Embryonic facial prominence (tissue), 1 donor: ENCODE measurements at regions not wholly inside any gene's neighbourhood (a gene's known extent, or its start where the extent isn't known, plus 50 kb on each side); places are given as distances from the start of the nearest gene placed in this dataset.
"Not testable (repeated sequence)": the region's sequence is repeated elsewhere in the genome, so short reads cannot be mapped to it uniquely, and the experiment has no call there.

Experiments used
- DNase-seq: peaks from one replicate; pipeline ENCODE4 v3.0.0-alpha.2; 2016; ENCODE audit errors: extremely low spot score

DNA sequence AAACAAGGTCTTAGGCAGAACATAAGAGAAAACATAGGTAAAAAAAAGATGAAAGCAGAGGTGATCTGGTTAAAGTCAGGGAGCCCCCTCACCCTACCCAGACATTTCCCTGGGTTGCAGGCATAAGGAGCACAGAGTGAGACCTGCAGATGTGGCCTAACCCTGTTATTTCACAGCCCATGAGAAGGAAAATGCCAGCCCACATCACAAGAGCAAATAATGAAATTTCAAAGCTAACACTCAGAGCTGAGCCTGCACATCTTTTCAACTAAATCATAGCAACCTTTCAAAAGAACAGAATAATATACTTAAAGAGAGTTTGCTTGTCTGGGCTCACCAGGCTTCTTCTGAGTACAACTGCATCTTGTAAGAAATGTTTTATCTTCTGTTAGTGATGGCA, 295.4 kb downstream of the RPAP3 start:
- DNase-seq = no peak

- no peak for DNase-seq
These were observed 296.4 kb downstream of the RPAP3 start for GRCh38 chr12:47409310-47409987.

GRCh38 chr12:47408171-47408871, 297.5 kb downstream of the RPAP3 start:
- DNase-seq = no peak

- DNase-seq = no peak
These were observed 298.2 kb downstream of the RPAP3 start for GRCh38 chr12:47407463-47408129.

DNA sequence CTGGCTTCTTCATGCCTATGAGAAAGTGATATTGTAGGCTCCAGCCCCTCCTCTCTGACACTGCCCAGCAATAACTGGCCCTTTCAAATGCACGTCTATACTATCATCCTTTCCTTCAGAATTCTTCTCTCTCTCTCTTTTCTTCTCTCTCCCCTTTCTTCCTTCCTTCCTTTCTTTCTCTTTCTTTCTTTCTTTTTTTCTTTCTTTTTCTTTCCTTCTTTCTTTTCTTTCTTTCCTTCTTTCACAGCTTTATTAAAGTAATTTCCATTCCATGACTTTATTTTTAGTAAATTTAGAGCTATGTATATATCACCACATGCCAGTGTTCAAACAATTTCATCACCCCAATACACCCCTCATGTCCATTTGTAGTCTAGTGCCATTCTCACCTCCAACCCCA, 302.1 kb downstream of the RPAP3 start:
- no peak for DNase-seq

GRCh38 chr12:47401196-47401595, 304.6 kb downstream of the RPAP3 start:
- not testable (repeated sequence) for DNase-seq

DNA sequence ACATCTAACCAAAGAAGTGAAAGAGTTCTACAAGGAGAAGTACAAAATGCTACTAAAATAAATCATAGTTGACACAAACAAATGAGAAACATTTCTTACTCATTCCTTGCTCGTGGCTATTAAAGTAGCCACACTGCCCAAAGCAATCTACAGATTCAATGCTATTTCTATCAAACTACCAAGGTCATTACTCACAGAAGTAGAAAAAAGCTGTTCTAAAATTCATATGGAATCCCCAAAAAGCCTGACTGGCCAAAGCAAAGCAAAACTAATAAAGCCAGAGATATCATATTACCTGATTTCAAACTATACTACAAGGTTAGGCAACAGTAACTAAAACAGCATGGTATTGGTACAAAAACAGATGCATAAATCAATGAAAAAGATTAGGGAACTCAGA, 305.6 kb downstream of the RPAP3 start:
- no peak for DNase-seq

- DNase-seq = no peak
These were observed 308.1 kb downstream of the RPAP3 start for GRCh38 chr12:47397664-47398281.

GRCh38 chr12:47396902-47397663, 308.7 kb downstream of the RPAP3 start:
- DNase-seq = no peak

DNA sequence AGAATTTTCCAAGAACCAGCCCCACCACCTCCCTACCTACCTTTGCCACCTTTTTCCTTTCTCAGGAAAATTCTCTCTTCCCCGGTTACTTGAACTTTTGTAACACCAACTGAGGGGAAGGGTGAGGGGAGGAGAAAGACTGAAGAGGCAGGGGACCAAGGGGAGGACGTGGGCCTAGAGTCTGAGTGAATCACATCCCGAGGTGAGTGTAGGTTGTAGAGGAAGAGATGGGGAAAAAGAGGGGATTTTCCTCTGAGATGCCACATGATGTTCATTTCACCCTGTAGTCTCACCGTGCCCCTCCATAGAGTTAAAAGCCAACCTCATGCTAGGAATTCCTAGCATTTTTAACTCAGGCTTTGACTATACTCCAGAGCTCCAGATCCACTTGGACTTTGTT, 311.8 kb downstream of the RPAP3 start:
- DNase-seq = no peak

- DNase-seq = no peak
These were observed 312.4 kb downstream of the RPAP3 start for GRCh38 chr12:47393403-47393790.

- no peak for DNase-seq
These were observed 311.8 kb upstream of the AMIGO2 start for GRCh38 chr12:47391566-47391965.

DNA sequence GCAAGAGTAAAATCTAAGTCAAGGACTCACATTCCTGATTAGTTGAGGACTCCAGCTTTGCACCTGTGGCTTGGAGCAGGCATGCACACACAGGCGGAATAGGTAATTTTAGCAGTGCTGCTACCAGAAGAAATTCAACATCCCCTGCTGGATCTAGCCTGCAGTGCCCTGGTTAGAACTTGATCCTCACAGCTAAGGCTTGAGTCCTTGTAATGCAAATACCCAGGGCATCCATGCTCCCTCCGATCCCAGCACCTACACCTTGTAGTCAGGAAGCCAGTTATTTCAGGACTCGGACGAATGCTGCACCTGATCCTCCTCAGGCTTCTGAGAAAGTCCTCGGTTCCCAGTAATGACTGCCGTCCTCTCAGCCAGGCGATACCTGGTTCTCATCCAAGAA, 309.0 kb upstream of the AMIGO2 start:
- DNase-seq = no peak

- DNase-seq = no peak
These were observed 308.2 kb upstream of the AMIGO2 start for GRCh38 chr12:47387994-47388393.

GRCh38 chr12:47385653-47386052, 305.9 kb upstream of the AMIGO2 start:
- no peak for DNase-seq

DNA sequence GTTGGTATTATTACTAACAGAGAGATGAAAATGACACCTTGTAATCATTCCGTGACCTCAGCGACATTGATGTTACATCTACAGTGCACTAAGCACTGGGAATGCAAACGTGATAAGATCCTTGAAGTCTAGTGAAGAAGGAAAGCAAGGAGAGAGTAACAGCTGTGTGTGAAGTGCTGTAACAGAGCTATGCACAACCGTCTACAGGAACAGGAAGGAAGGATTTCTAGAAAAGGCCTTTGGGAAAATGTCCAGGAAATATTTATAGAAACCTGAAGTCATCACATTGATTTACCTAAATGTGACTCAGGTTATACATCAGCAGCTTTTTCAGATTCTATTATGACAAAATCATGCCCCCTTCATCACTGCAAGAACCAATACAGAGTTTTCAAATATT, 304.2 kb upstream of the AMIGO2 start:
- DNase-seq = no peak

DNA sequence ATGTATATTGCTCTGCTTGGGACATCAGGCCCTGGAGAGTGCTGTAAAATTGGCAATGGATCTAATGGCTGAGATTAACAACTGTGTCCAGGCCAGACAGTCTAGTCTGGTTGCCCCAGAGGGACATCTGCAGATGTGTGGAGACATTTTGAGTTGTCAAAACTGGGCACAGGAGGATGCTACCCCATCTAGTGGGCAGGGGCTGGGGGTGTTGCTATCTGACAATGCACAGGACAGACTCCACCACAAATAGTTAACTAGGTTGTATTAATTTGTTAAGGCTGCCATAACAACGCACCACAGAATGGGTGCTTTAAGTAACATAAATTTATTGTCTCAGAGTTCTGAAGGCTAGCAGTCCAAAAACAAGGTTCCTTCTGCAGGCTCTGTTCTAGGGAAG, 302.5 kb upstream of the AMIGO2 start:
- DNase-seq = no peak

DNA sequence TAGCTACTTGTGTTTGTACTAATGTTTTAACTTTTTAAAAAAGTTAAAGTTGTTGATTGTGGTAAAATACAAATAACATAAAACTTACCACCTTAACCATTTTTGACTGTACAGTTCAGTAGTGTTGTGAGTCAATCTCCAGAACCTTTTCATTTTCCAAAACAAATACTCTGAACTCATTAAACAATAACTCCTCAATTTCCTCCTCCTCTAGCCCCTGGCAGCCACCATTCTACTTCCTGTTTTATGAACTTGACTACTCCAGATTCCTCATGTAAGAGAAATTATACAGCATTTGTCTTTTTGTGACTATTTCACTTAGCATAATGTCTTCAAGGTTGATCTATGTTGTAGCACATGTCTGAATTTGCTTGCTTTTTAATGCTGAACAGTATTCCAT, 299.1 kb upstream of the AMIGO2 start:
- DNase-seq = no peak

DNA sequence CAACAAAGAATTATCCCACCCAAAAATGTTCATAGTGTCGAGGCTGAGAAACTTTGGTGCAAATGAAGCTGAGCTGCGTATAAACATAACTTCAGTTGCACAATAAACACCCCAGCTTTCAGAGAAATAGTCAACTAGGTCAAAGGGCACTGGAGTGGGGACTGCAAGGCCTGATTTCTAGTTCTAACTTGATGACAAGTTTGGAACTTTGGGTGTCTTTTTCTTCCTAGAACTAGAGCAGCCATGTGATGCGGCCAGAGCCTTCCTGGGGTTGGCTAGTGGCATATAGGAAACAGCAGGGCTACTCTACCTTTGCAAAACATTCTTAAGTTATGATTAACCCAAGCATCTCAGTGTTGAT, 298.4 kb upstream of the AMIGO2 start:
- DNase-seq = no peak

DNA sequence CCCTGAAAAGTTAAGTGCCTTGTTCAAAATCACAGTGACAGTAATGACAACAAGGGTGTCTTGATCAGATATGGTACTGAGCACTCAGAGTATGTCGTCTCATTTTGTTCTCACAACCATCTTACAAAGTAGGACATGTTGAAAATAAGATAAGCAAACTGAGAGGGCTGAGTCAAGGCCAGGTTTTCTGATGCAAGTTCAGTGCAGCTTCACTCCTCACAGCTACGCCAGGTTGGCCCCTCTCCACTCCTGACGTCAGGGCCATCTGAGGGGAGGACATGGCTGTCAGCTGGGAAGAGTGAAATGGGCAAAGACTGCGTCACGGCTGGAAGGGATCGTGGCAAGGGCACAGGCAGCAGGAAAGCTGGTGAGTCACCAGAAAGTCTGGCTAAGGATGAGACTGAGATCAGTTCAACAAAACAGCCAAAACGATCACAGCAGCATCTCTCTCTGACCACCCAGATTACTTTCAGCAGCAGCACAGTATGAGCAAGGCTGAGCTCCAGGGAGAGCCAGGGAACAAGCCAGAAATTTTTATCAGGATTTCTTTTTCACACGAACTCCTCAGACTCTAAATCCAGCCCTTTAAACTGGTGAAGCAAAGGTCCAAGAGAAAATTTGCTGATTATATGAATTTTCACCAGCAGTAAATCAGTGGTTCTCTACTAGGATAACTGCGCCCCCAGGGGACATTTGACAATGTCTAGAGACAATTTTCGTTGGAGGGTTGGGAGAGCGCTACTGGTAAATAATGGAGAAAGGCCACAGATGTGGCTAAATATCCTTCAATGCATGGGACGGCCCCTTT, 297.9 kb upstream of the AMIGO2 start:
- DNase-seq = no peak

GRCh38 chr12:47376927-47377326, 297.2 kb upstream of the AMIGO2 start:
- no peak for DNase-seq
